ENCODE measurements at regions not wholly inside any gene's neighbourhood (a gene's known extent, or its start where the extent isn't known, plus 50 kb on each side); places are given as distances from the start of the nearest gene placed in this dataset.

- H3K4me3 ChIP-seq (ENCODE audit: low read depth, poor library complexity, severe bottlenecking) = no peak overlapping the region
- DNase-seq (ENCODE audit: low spot score in 2 of 2) = no peak
- WGBS, 2 donors = 81 to 86% methylated on average over 1 of the region's 1 CpG
- intact Hi-C loops (cut with DNase I; ENCODE audit: low total_unique reads) = no loop called here
- TF ChIP-seq CTCF (IDR thresholded peaks at IDR 0.05) = no peak
- TF ChIP-seq POLR2A (IDR thresholded peaks at IDR 0.05) = no peak
Measured at GRCh38 chr3:107921038-107921437, 169.8 kb downstream of the CD47 start.

GRCh38 chr3:107920538-107920937 is 170.3 kb downstream of the CD47 start:
- 86 to 88% methylated on average over 2 of the region's 2 CpGs for WGBS, 2 donors
- no peak for TF ChIP-seq CTCF (IDR thresholded peaks at IDR 0.05)
- no peak for TF ChIP-seq POLR2A (IDR thresholded peaks at IDR 0.05)
- H3K4me3 ChIP-seq (ENCODE audit: low read depth, poor library complexity, severe bottlenecking) = no peak overlapping the region
- no peak for DNase-seq (ENCODE audit: low spot score in 2 of 2)
- intact Hi-C loops (cut with DNase I; ENCODE audit: low total_unique reads) = no loop called here

- intact Hi-C loops (cut with DNase I; ENCODE audit: low total_unique reads) = no loop called here
- no peak overlapping the region for H3K4me3 ChIP-seq (ENCODE audit: low read depth, poor library complexity, severe bottlenecking)
- 49 to 62% methylated on average over 3 of the region's 3 CpGs for WGBS, 2 donors
- no peak for DNase-seq (ENCODE audit: low spot score in 2 of 2)
- TF ChIP-seq POLR2A (IDR thresholded peaks at IDR 0.05) (no peak), CTCF (IDR thresholded peaks at IDR 0.05) (no peak)
Measured at GRCh38 chr3:107919239-107919638, 171.6 kb downstream of the CD47 start.

- intact Hi-C loops (cut with DNase I; ENCODE audit: low total_unique reads) = no loop called here
- 82 to 90% methylated on average over 6 of the region's 6 CpGs for WGBS, 2 donors
- DNase-seq (ENCODE audit: low spot score in 2 of 2) = no peak
- no peak overlapping the region for H3K4me3 ChIP-seq (ENCODE audit: low read depth, poor library complexity, severe bottlenecking)
- TF ChIP-seq CTCF (IDR thresholded peaks at IDR 0.05) (no peak), POLR2A (IDR thresholded peaks at IDR 0.05) (no peak)
Measured at GRCh38 chr3:107916171-107916570, 174.7 kb downstream of the CD47 start.

- DNase-seq (ENCODE audit: low spot score in 2 of 2) = no peak
- 96 to 100% methylated on average over 1 of the region's 1 CpG for WGBS, 2 donors
- TF ChIP-seq CTCF (IDR thresholded peaks at IDR 0.05) (no peak), POLR2A (IDR thresholded peaks at IDR 0.05) (no peak)
- intact Hi-C loops (cut with DNase I; ENCODE audit: low total_unique reads) = no loop called here
- no peak overlapping the region for H3K4me3 ChIP-seq (ENCODE audit: low read depth, poor library complexity, severe bottlenecking)
Measured at GRCh38 chr3:107915706-107916105, 175.1 kb downstream of the CD47 start.

GRCh38 chr3:107913701-107914100 is 177.1 kb downstream of the CD47 start:
- no peak for DNase-seq (ENCODE audit: low spot score in 2 of 2)
- no peak for TF ChIP-seq CTCF (IDR thresholded peaks at IDR 0.05)
- TF ChIP-seq POLR2A (IDR thresholded peaks at IDR 0.05) = no peak
- H3K4me3 ChIP-seq (ENCODE audit: low read depth, poor library complexity, severe bottlenecking) = no peak overlapping the region
- intact Hi-C loops (cut with DNase I; ENCODE audit: low total_unique reads) = no loop called here

Data from lower leg skin (tissue), 4 donors.